Subcutaneous abdominal adipose tissue (tissue), 5 donors: ENCODE measurements at regions not wholly inside any gene's neighbourhood (a gene's known extent, or its start where the extent isn't known, plus 50 kb on each side); places are given as distances from the start of the nearest gene placed in this dataset.
"Not testable (repeated sequence)": the region's sequence is repeated elsewhere in the genome, so short reads cannot be mapped to it uniquely, and the experiment has no call there.

ENCODE experiments used
- H3K27ac ChIP-seq: one replicate; pipeline ENCODE4 v1.7.0; 2013; ENCODE audit warnings: low read depth, mild to moderate bottlenecking, inconsistent platforms, low read length, moderate library complexity
- H3K27me3 ChIP-seq, 5 donors: one replicate each; pipeline ENCODE4 v1.7.0; 2013; ENCODE audit warnings: low read length in 5 of 5, inconsistent platforms in 1 of 5; ENCODE audit not compliant: control insufficient read depth in 5 of 5, insufficient read depth in 4 of 5
- H3K36me3 ChIP-seq, 5 donors: one replicate each; pipeline ENCODE4 v1.7.0; 2013; ENCODE audit warnings: low read length in 5 of 5; ENCODE audit not compliant: control insufficient read depth in 5 of 5, insufficient read depth in 5 of 5
- H3K4me1 ChIP-seq, 5 donors: one replicate each; pipeline ENCODE4 v1.7.0; 2013; ENCODE audit warnings: low read length in 5 of 5, mild to moderate bottlenecking in 3 of 5, moderate library complexity in 1 of 5; ENCODE audit not compliant: control insufficient read depth in 5 of 5, insufficient read depth in 5 of 5
- H3K4me3 ChIP-seq, 5 donors: one replicate each; pipeline ENCODE4 v1.7.0; 2013; ENCODE audit warnings: low read length in 5 of 5, low read depth in 1 of 5
- H3K9ac ChIP-seq, 5 donors: one replicate each; pipeline ENCODE4 v1.7.0; 2013; ENCODE audit warnings: low read length in 5 of 5, mild to moderate bottlenecking in 4 of 5, moderate library complexity in 3 of 5
- H3K9me3 ChIP-seq, 5 donors: one replicate each; pipeline ENCODE4 v1.7.0; 2013; ENCODE audit warnings: low read length in 5 of 5; ENCODE audit not compliant: control insufficient read depth in 5 of 5
- donor health status: healthy.
- donor health status: healthy.
- donor health status: healthy.
- donor health status: healthy.
- donor health status: healthy.

- not testable (repeated sequence) for H3K9me3 ChIP-seq, H3K4me3 ChIP-seq, H3K9ac ChIP-seq, H3K4me1 ChIP-seq, H3K27ac ChIP-seq, H3K27me3 ChIP-seq, H3K36me3 ChIP-seq
These were observed 508.5 kb downstream of the FOXD4L4 start for GRCh38 chr9:66245481-66245880.

DNA sequence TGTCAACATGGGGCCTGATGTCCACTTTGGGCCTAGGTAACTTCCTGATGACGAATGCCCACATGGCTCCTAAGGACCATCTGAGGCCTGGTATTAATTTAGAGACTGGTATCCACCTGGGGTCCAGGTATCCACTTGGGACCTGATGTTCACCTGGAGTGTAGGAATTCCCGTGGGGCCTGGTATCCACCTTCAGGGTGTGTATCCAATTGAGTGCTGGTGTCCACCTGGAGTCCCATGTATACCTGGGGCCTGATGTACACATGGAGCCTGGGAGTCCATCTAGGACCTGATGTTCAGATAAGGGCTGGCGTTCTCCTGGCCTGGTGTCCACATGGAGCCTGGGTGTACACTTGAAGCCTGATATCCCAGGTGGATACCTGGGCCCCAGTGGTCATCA is 520.6 kb downstream of the FOXD4L4 start:
- not testable (repeated sequence) for H3K9me3 ChIP-seq, H3K9ac ChIP-seq, H3K27ac ChIP-seq, H3K27me3 ChIP-seq, H3K4me1 ChIP-seq, H3K4me3 ChIP-seq, H3K36me3 ChIP-seq

- H3K9me3 ChIP-seq, H3K36me3 ChIP-seq, H3K9ac ChIP-seq, H3K4me1 ChIP-seq, H3K27ac ChIP-seq, H3K27me3 ChIP-seq, H3K4me3 ChIP-seq: not testable (repeated sequence)
These were observed 524.6 kb downstream of the FOXD4L4 start for GRCh38 chr9:66261576-66261975.

DNA sequence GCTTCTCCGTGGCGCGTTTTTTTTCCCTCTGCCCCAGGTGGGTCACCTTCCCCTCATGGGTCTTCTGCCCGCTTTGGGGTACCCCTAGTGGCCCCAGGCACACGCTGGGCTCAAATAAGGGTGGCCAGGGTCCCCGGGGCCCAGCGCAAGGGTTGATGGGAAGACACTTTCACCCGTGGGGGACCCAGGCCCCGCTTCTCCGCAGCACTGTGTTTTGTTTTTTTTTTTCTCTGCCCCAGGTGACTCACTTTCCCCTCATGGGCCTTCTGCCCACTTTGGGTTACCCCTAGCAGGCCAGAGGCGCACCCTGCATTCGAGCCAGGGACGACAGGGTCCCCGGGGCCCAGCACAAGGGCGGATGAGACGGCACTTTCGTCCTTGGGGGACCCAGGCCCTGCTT is 526.7 kb downstream of the FOXD4L4 start:
- not testable (repeated sequence) for H3K9me3 ChIP-seq, H3K4me3 ChIP-seq, H3K27ac ChIP-seq, H3K4me1 ChIP-seq, H3K27me3 ChIP-seq, H3K9ac ChIP-seq, H3K36me3 ChIP-seq

DNA sequence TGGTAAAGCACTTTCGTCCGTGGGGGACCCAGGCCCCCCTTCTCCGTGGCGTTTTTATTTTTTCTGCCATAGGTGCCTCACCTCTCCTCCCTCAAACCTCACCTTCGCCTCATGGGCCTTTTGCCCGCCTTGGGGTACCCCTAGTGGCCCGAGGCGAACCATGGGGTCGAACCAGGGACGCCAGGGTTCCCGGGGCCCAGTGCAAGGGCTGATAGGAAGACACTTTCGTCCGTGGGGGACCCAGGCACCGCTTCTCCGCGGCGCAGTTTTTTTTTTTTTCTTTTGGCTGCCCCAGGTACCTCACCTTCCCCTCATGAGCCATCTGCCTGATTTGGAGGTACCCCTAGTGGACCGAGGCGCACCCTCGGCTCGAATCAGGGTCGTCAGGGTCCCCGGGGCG is 527.8 kb downstream of the FOXD4L4 start:
- not testable (repeated sequence) for H3K27me3 ChIP-seq, H3K9ac ChIP-seq, H3K9me3 ChIP-seq, H3K27ac ChIP-seq, H3K4me3 ChIP-seq, H3K36me3 ChIP-seq, H3K4me1 ChIP-seq

DNA sequence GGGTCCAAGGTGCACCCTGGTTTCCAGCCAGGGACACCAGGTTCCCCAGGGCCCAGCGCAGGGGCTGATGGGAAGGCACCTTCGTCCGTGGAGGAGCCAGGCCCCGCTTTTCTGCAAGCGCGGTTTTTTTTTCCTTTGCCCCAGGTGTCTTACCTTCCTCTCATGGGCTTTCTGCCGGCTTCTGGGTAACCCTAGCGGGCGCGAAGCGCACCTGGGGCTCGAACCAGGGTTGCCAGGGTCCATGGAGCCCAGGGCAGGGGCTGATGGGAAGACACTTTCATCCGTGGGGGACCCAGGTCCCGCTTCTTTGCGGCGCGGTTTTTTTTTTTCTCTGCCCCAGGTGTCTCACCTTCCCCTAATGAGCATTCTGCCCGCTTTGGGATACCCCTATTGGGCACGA is 529.3 kb downstream of the FOXD4L4 start:
- not testable (repeated sequence) for H3K36me3 ChIP-seq, H3K4me1 ChIP-seq, H3K9me3 ChIP-seq, H3K4me3 ChIP-seq, H3K27ac ChIP-seq, H3K27me3 ChIP-seq, H3K9ac ChIP-seq

- H3K27me3 ChIP-seq, result not testable (repeated sequence)
These were observed 530.0 kb downstream of the FOXD4L4 start for GRCh38 chr9:66266856-66267430.

DNA sequence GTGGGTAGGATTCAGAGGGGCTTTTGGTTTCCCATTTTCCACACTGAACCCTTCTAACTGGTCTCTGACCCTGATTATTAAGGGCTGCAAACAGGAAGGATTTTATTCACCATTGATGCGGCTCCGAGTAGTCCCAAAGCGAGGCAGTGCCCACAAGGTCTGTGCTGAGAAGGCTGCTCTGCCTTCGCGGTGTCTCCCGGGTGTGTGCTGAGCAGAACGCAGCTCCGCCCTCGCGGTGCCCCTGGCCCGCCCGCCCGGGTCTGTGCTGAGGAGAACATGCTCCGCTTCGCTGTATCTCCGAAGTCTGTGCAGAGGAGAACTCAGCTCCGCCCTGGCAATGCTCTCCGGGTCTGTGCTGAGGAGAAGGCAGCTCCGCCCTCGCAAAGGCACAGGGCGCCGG is 530.7 kb downstream of the FOXD4L4 start:
- H3K9ac ChIP-seq, H3K27me3 ChIP-seq, H3K4me1 ChIP-seq, H3K27ac ChIP-seq, H3K4me3 ChIP-seq, H3K9me3 ChIP-seq, H3K36me3 ChIP-seq: not testable (repeated sequence)

More at GRCh38 chr9:66266856-66267430, 530.0 kb downstream of the FOXD4L4 start:
- H3K9ac ChIP-seq, H3K36me3 ChIP-seq, H3K9me3 ChIP-seq, H3K4me1 ChIP-seq, H3K27ac ChIP-seq, H3K4me3 ChIP-seq: not testable (repeated sequence)

GRCh38 chr9:66269024-66269423 is 532.1 kb downstream of the FOXD4L4 start:
- H3K4me3 ChIP-seq, H3K4me1 ChIP-seq, H3K27me3 ChIP-seq, H3K36me3 ChIP-seq, H3K9me3 ChIP-seq, H3K9ac ChIP-seq, H3K27ac ChIP-seq: not testable (repeated sequence)

DNA sequence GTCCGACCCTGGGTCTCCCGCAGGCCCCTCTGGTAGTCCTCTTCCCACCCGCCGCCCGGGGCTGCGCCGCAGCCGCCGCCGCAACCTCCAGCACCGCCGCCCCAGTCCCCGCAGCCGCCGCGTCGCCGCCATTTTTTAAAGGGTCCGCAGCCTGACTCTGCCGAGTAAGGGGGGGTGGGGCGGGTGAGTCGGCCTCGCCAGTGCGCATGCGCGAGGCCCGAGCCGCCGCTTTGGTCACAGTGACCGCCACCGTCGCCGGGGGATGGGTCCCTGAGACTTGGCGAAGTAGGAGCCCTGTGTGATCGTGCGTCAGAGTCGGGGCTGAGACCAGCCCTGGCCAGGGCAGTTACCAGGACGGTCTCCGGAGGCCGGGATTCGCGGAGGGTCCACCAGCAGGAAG is 532.8 kb downstream of the FOXD4L4 start:
- H3K9ac ChIP-seq, H3K27me3 ChIP-seq, H3K4me1 ChIP-seq, H3K9me3 ChIP-seq, H3K36me3 ChIP-seq: not testable (repeated sequence)
- peak overlapping the region; percentile 41 for H3K27ac ChIP-seq
- peak overlapping the region in 1 of 5 donors; percentile 36 for H3K4me3 ChIP-seq

DNA sequence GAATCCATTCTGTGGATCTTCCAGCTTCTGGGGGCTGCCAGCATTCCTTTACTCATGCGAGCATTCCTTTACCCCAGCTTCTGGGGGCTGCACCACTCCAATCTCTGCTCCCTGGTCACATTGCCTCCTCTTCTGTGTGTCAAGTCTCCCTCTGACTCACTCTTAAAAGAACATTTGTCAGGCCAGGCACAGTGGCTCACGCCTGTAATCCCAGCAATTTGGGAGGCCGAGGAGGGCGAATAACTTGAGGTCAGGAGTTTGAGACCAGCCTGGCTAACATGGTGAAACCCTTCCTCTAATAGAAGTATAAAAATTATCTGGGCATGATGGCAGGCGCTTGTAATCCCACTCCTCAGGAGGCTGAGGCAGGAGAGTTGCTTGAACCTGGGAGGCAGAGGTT is 541.9 kb downstream of the FOXD4L4 start:
- H3K36me3 ChIP-seq, H3K9ac ChIP-seq, H3K4me1 ChIP-seq, H3K27me3 ChIP-seq, H3K4me3 ChIP-seq, H3K9me3 ChIP-seq, H3K27ac ChIP-seq: not testable (repeated sequence)
